Muscle of leg (tissue), 3 donors: ENCODE measurements at regions not wholly inside any gene's neighbourhood (a gene's known extent, or its start where the extent isn't known, plus 50 kb on each side); places are given as distances from the start of the nearest gene placed in this dataset.
"Not testable (repeated sequence)": the region's sequence is repeated elsewhere in the genome, so short reads cannot be mapped to it uniquely, and the experiment has no call there.

Experiments
- DNase-seq: peaks from one replicate; pipeline ENCODE4 v3.0.0; 2013
- H3K27ac ChIP-seq: one replicate; pipeline ENCODE4 v1.5.1; 2013; ENCODE audit warnings: mild to moderate bottlenecking, low read length, control low read depth
- H3K27me3 ChIP-seq: one replicate; pipeline ENCODE4 v1.6.1; 2013; ENCODE audit warnings: low read length; ENCODE audit not compliant: control insufficient read depth, insufficient read depth
- H3K36me3 ChIP-seq: one replicate; pipeline ENCODE4 v1.6.1; 2013; ENCODE audit warnings: low read length; ENCODE audit not compliant: control insufficient read depth, insufficient read depth
- H3K4me1 ChIP-seq: one replicate; pipeline ENCODE4 v1.6.1; 2013; ENCODE audit warnings: low read length; ENCODE audit not compliant: control insufficient read depth, insufficient read depth
- H3K4me3 ChIP-seq: one replicate; pipeline ENCODE4 v1.5.1; 2013; ENCODE audit warnings: low read length, control low read depth
- H3K9me3 ChIP-seq: replicated peaks from 2 replicates; pipeline ENCODE4 v1.6.1; 2013; ENCODE audit warnings: low read depth, low read length; ENCODE audit not compliant: control insufficient read depth
- WGBS: methylation state at CpG from one replicate; pipeline ENCODE4 v1.1.5; 2013; ENCODE audit warnings: missing lambda C conversion rate; ENCODE audit not compliant: insufficient coverage; 5-methylcytosine and 5-hydroxymethylcytosine counted together

DNA sequence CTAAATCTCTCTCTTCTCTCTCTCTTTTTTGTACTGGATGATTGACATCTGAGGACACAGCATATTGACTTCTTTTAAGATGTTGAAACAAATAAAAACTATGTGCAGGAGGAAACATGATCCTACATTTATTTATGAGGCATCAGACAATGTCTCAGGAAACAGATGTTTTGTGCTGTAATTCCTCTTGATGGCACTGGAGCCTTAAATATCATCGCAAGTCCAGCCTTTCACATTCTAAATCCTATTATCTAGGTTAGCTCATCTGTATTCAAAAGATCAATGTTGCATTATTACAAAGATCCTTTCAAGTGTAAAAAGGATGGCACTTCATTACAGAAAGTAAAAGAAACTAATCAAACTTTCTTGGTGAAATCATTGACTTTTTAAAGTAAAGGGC, 63.9 kb downstream of the MAT2B start:
- Histone ChIP-seq H3K4me1 (peaks cover 10% of the 10 kb centered on the region), H3K4me3 (no peak overlapping the region), H3K27me3 (peaks cover 16% of the 10 kb centered on the region), H3K27ac (no peak overlapping the region), H3K36me3 (no peaks in the 10 kb centered on the region), H3K9me3 (no peaks in the 10 kb centered on the region)
- DNase-seq = peak; percentile 25
- WGBS = no CpG with 5 or more reads among the region's 1 CpG

DNA sequence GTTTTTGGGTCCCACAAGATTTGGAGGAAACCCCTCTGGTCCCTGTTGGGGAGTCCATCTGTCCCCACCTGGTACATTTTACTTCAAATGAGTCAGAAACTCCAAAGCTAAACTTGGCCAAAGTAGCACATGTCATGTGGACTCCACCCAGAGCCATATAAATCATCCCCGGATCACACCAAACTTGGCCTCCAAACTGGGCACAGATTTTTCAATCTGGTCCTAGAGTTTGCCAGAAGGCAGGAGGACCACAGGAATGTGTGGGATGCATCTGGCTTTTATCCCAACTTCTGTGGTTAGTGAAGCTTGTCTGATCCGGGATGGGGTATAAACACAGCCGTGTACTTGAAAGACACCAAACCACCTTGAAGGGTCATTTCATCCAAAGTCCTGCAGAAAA, 66.3 kb downstream of the MAT2B start:
- Histone ChIP-seq H3K27me3 (peaks cover 4% of the 10 kb centered on the region), H3K36me3 (no peaks in the 10 kb centered on the region)
- peak; percentile 39 for DNase-seq

DNA sequence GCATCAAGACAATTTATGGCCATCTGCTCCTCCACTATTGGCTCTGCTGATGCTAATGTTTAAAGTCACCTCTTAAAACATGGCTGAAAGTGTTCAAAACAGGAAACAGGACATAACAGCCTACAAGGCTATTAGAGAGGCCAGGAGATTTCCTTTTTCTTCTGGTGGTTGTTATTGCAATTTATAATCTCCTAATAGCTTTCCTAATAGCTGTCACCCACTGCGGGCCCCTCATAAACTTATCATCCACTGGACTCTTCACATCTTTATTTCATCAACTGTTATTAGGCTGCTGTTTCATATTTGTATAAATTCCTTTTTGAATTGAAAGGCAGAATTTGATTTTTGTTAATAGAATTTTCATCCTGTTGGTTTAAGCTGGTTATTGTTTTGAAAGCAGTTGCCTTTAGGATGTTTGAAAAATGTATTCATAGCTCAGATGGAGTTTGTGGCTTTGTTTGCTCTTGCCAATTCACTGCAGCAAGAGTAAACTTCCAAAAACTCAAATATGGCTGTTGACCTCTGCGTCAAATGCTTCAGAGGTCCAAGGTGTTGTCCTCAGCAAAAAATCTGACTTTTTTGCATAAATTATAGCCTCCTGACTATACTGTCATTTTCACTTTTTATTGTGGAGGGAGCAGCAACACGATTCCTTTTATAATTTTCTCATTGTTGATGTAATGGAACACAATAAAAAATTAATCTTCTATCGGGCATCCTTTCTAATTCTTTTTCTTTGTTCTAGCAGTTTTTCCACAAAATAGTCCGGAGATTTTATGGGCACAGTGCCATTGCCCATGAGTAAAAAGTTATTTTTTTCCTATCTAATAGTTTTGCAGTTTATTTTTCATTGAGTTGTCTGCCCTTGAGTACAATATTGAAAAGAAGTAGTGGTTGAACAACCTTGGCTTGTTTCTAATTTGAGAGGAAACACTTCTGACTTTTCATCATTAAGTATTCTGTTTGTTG, 69.3 kb downstream of the MAT2B start:
- DNase-seq = no peak
- Histone ChIP-seq H3K4me1 (no peaks in the 10 kb centered on the region), H3K9me3 (no peaks in the 10 kb centered on the region), H3K4me3 (no peak overlapping the region), H3K27me3 (no peaks in the 10 kb centered on the region), H3K36me3 (no peaks in the 10 kb centered on the region), H3K27ac (no peak overlapping the region)
- WGBS = no CpG with 5 or more reads among the region's 5 CpGs

More for the DNA sequence above, 66.3 kb downstream of the MAT2B start:
- Histone ChIP-seq H3K4me1 (no peaks in the 10 kb centered on the region), H3K27ac (no peak overlapping the region), H3K9me3 (no peaks in the 10 kb centered on the region), H3K4me3 (no peak overlapping the region)
- WGBS = no CpG with 5 or more reads among the region's 3 CpGs

DNA sequence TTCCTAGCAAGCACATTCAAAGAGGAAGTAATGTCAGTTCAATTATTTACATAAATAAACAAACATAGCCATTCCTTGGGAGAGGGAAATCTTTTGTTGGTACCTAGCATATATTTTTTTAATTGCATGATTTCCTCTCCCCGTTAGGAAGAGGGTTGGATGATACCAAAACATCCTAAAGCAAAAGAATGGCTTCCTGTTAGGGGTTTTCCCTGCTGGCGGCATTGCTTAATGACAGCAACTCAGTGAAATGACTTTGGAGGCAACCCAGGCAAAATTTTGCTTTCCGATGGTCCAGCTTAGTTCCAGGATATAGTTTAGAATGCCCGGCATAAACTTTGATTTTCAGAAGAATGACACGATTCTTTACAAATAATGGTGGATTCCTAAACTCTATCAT, 73.2 kb downstream of the MAT2B start:
- Histone ChIP-seq H3K4me1 (no peaks in the 10 kb centered on the region), H3K27me3 (no peaks in the 10 kb centered on the region), H3K9me3 (no peaks in the 10 kb centered on the region), H3K4me3 (no peak overlapping the region), H3K36me3 (no peaks in the 10 kb centered on the region), H3K27ac (no peak overlapping the region)
- WGBS = no CpG with 5 or more reads among the region's 5 CpGs
- no peak for DNase-seq

DNA sequence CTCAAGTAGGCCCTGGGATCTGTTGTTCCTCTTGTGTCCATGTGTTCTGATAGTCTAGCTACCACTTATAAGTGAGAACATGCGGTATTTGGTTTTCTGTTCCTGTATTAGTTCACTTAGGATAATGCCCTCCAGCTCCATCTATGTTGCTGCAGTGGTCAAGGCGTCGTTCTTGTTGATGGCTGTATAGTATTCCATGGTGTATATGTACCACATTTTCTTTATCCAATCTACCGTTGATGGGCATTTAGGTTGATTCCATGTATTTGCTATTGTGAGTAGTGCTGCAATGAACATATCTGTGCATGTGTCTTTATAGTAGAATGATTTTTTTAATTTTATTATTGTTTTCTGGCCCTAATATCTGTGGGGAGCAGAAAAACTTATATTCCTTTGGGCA, 74.3 kb downstream of the MAT2B start:
- no peaks in the 10 kb centered on the region for H3K36me3 ChIP-seq
- H3K27me3 ChIP-seq = no peaks in the 10 kb centered on the region
- H3K4me1 ChIP-seq = no peaks in the 10 kb centered on the region
- no CpG with 5 or more reads among the region's 4 CpGs for WGBS
- H3K27ac ChIP-seq = no peak overlapping the region
- DNase-seq = no peak
- no peak overlapping the region for H3K4me3 ChIP-seq
- H3K9me3 ChIP-seq = no peaks in the 10 kb centered on the region

DNA sequence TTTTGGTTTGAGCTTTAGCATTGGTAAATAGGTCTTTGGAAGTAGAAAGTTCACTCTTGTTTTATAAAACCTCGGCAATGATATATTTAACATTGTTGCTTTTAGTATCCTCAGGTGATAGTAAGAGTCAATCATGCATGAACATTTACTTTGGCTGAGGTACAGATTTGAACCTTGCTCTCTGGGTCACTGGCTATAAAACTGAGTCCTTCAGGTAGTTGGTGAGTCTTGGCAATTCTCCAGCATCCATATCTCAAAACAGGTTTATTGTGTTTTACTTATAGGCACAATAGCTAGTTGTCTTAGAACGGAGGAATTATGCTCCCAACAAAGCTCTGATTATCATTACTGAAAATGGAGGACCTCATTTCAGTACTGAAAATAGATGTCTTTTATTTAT, 75.1 kb downstream of the MAT2B start:
- Histone ChIP-seq H3K36me3 (no peaks in the 10 kb centered on the region), H3K27me3 (no peaks in the 10 kb centered on the region), H3K27ac (no peak overlapping the region), H3K4me3 (no peak overlapping the region), H3K4me1 (no peaks in the 10 kb centered on the region), H3K9me3 (no peaks in the 10 kb centered on the region)
- no CpG with 5 or more reads among the region's 2 CpGs for WGBS
- DNase-seq = no peak

DNA sequence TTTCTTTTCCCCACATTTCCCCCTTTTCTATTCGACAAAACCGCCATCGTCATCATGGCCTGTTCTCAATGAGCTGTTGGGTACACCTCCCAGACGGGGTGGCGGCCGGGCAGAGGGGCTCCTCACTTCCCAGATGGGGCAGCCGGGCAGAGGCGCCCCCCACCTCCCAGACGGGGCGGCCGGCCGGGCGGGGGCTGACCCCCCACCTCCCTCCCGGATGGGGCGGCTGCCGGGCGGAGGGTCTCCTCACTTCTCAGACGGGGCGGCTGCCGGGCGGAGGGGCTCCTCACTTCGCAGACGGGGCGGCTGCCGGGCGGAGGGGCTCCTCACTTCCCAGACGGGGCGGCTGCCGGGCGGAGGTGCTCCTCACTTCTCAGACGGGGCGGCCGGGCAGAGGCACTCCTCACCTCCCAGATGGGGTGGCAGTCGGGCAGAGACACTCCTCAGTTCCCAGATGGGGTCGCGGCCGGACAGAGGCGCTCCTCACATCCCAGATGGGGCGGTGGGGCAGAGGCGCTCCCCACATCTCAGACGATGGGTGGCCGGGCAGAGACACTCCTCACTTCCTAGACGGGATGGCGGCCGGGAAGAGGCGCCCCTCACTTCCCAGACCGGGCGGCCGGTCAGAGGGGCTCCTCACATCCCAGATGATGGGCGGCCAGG, 78.2 kb downstream of the MAT2B start:
- not testable (repeated sequence) for H3K36me3 ChIP-seq, H3K9me3 ChIP-seq, H3K27me3 ChIP-seq, H3K4me1 ChIP-seq, DNase-seq, H3K4me3 ChIP-seq, H3K27ac ChIP-seq
- 94% methylated on average over 6 of the region's 50 CpGs for WGBS

DNA sequence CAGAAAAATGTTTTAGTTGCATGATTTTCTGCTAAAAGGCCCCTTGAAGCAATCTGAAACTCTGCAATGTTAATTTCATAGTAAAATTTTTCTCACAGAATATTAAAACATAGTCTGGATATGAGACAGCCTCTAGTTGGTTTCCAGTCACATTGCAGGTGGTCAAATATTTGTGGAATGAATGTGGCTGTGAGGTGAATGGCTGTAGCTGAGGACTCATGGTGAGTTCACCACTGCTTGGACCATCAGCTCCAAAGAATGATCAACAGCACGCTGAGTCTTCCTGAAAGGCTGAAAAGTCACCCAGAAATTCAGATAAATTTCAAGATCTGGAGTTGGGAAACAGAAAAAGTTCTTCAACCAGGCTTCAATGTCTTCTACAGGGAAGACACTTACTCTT, 79.8 kb downstream of the MAT2B start:
- WGBS = 80% methylated on average over 1 of the region's 1 CpG
- Histone ChIP-seq H3K27me3 (no peaks in the 10 kb centered on the region), H3K27ac (no peak overlapping the region), H3K9me3 (no peaks in the 10 kb centered on the region), H3K4me3 (no peak overlapping the region), H3K4me1 (no peaks in the 10 kb centered on the region), H3K36me3 (no peaks in the 10 kb centered on the region)
- DNase-seq = no peak

DNA sequence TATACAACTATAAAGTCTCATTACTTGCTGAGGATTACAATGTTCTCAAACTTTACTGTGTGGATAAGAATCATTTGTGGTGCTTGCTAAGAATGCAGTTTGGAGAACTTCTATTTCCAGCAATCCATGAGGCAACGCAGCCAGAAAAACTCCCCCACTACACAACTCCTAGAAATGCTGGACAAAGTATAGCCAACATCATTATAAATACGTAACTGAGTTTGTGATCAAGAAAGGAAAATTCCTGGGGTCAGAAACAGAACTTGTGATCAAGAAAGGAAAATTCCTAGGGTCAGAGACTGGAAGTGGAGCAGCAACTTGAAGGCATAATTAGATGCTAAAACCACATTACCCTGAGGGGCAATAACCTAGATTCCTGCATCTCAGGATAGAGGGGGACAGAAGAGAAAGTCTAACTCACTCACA, 81.1 kb downstream of the MAT2B start:
- Histone ChIP-seq H3K4me3 (no peak overlapping the region), H3K4me1 (no peaks in the 10 kb centered on the region), H3K27ac (no peak overlapping the region), H3K27me3 (no peaks in the 10 kb centered on the region), H3K9me3 (no peaks in the 10 kb centered on the region), H3K36me3 (no peaks in the 10 kb centered on the region)
- no CpG with 5 or more reads among the region's 2 CpGs for WGBS
- DNase-seq = peak; percentile 14

DNA sequence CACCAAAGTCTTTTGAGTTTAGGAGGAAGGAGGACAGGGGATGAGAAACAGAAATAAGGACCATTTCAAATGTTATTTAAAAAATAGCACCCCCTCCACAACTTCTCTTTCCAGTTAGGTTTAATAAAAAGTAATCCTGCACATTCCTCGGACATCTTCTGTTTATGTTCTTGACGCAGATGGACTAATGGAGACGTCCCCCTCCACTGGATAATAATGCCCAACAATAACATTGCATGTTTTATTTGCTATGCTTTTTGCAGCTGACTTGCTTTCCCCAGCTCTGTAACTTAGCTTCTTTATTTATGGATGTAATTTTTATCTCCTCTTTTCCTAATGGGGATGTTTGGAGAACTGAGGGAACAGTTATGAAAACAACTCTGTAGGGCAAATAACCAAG, 89.5 kb downstream of the MAT2B start:
- H3K4me1 ChIP-seq = no peaks in the 10 kb centered on the region
- H3K27ac ChIP-seq = no peak overlapping the region
- H3K27me3 ChIP-seq = no peaks in the 10 kb centered on the region
- no peak for DNase-seq
- H3K36me3 ChIP-seq = no peaks in the 10 kb centered on the region
- WGBS = no CpG with 5 or more reads among the region's 3 CpGs
- H3K9me3 ChIP-seq = no peaks in the 10 kb centered on the region
- H3K4me3 ChIP-seq = no peak overlapping the region
